Astrocyte (in vitro differentiated cells and primary cell): ENCODE measurements at regions not wholly inside any gene's neighbourhood (a gene's known extent, or its start where the extent isn't known, plus 50 kb on each side); places are given as distances from the start of the nearest gene placed in this dataset.

Experiments
- EZH2 ChIP-seq: IDR thresholded peaks from 2 replicates; pipeline ENCODE4 v1.6.1; 2012; ENCODE audit warnings: mild to moderate bottlenecking, low read length, inconsistent platforms; ENCODE audit not compliant: insufficient read depth
- TF ChIP-seq, protein P1 (sequence below): IDR thresholded peaks from 2 replicates; pipeline ENCODE4 v1.5.1; 2011; ENCODE audit warnings: low read depth, mild to moderate bottlenecking, inconsistent platforms, low read length, moderate library complexity; ENCODE audit not compliant: insufficient read depth

GRCh38 chr10:109037978-109038377 is 885.3 kb downstream of the XPNPEP1 start:
- TF ChIP-seq, protein P1, sequence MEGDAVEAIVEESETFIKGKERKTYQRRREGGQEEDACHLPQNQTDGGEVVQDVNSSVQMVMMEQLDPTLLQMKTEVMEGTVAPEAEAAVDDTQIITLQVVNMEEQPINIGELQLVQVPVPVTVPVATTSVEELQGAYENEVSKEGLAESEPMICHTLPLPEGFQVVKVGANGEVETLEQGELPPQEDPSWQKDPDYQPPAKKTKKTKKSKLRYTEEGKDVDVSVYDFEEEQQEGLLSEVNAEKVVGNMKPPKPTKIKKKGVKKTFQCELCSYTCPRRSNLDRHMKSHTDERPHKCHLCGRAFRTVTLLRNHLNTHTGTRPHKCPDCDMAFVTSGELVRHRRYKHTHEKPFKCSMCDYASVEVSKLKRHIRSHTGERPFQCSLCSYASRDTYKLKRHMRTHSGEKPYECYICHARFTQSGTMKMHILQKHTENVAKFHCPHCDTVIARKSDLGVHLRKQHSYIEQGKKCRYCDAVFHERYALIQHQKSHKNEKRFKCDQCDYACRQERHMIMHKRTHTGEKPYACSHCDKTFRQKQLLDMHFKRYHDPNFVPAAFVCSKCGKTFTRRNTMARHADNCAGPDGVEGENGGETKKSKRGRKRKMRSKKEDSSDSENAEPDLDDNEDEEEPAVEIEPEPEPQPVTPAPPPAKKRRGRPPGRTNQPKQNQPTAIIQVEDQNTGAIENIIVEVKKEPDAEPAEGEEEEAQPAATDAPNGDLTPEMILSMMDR, result no peak
- TF ChIP-seq EZH2, result no peak
